Right lung (tissue), 2 donors: ENCODE measurements at regions not wholly inside any gene's neighbourhood (a gene's known extent, or its start where the extent isn't known, plus 50 kb on each side); places are given as distances from the start of the nearest gene placed in this dataset.

ENCODE experiments used
- DNase-seq, 2 donors: peaks; one replicate each; pipeline ENCODE4 v3.0.0-alpha.2; 2013

DNA sequence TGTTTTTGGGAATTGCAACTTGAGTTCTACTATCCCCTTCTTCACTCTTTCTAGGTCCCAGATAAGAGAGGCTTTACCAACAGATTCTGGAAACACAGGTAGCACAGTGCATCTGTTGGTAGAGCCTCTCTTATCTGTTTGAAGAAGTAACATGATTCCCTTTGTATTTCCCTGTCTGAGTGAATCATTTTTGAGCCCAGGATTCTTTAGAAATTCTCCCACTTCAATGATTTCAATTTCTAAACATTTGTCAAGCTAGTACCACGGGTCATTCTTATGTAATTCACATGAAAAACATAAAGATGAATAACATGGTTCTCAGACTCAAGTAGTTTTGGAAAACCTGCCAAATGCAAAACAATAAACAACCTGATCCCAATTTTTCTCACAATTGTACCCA lies 72.0 kb upstream of the DUSP10 start:
- no peak for DNase-seq

DNA sequence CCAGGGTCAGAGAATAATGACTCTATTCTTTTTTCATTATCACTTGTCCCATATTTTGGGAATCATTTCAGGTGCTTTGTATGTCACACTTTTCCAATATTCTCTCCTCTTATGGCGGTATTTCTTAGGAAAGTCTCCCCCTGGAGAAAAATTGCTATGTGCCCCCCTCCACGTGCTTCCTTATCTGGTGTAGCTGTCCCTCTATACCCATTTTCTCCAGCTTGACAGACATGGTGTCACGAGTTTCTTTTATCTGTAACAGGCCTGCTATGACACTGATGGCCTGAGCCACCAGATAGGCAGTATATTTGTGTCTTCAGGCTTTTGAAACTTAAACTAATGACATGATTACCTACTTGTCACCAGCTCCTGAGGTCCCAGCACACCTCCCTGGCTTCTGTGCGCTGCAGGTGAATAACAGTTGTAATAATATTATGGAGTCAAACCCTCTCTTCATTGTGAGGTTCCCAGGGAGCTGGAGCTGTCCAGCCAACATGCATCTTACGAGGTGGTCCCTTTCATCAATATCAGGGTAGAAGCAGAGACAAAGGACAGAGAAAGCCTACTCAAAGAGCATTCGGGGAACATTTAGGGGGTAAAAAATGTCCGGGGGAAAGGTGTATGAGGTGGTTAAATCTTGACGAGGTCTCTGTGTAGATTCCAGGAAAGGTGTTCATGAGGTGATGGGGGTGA lies 71.2 kb upstream of the DUSP10 start:
- DNase-seq, result no peak

DNA sequence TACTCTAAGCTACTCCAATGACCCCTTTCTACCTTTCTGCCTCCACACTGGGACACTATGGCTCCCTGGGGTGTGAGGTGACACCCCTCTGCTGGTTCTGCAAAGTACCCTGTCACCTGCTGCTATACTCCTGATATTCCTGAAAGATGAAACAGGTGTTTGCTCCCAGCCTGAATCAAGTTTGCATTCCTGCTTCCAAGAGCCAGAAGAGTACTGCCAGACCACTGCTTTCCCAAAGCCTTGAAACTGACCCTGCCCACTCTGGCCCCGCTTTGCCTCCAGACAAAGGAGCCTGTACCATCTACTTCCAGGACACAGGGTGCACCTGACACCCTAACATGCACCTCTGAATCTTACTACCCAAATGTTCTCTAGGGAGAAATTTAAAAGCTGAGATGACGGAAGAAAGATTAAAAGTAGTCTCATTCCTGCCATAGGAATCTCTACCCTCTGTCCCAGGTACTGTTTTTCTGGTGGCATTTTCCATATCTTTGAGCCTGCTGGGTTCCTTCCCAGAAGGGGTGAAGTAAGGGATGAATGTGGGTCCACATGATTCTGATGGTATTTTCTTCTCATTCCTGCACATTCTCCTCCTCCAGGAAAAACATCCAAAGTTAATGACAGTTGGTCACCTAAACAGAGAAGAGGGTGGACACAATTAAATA lies 70.3 kb upstream of the DUSP10 start:
- no peak for DNase-seq

DNA sequence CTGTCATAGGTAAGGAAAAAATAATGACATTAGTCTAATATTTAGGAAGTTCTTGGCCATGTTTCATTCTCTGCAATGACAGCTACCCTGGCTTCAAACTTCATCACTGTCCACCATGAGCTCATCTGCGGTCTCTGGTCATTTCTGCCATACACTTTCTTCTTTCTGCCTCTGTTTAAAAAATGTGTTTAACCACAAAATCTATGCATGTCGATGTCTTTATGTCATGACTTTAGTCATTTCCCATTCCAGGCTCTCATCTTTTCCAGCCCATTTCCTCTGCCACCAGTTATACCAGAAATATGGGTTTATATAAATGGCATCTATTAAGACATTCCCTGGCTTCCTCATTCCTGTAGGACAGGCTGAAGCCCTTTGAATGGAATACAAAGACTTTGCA lies 68.5 kb upstream of the DUSP10 start:
- DNase-seq, result no peak

GRCh38 chr1:221809091-221810029 lies 67.5 kb upstream of the DUSP10 start:
- DNase-seq, result no peak

DNA sequence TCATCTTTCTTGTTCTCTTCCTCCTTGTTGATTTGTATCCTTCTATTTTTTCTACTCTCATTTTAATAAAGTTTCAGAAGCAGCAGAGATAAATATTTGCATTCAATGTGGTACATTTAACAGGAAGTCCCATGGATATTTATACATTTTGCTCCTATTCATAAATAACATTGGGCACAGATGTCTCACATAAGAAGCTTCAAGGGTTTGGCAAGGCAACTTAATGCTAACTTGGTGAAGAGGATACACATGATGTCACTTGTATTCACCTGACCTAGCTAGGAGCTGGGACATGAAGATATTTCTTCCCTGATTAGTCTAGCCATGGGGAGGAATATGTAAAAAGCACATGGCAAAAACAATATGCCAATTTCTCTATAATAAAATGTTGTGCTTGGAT lies 65.1 kb upstream of the DUSP10 start:
- DNase-seq, result no peak

- DNase-seq, result no peak
Measured at GRCh38 chr1:221806236-221806635, 64.3 kb upstream of the DUSP10 start.

- DNase-seq, result no peak
Measured at GRCh38 chr1:221805121-221805520, 63.2 kb upstream of the DUSP10 start.

DNA sequence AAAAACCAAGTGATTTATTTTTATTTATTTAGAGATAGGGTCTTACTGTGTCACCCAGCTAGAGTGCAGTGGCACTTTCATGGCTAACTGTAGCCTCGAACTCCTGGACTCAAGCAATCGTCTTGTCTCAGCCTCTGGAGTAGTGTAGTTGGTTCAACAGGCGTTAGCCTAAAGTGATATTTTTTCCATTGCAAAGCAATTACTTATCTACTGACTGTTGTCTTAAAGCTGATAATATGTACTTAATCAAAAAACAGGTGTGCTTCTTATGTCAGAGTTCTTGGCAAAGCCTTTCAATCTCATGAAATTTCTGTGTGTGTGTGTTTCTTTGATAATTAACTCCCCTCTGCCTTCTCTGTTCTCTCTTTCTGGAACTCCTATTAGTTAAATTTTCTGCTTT lies 62.4 kb upstream of the DUSP10 start:
- no peak for DNase-seq

DNA sequence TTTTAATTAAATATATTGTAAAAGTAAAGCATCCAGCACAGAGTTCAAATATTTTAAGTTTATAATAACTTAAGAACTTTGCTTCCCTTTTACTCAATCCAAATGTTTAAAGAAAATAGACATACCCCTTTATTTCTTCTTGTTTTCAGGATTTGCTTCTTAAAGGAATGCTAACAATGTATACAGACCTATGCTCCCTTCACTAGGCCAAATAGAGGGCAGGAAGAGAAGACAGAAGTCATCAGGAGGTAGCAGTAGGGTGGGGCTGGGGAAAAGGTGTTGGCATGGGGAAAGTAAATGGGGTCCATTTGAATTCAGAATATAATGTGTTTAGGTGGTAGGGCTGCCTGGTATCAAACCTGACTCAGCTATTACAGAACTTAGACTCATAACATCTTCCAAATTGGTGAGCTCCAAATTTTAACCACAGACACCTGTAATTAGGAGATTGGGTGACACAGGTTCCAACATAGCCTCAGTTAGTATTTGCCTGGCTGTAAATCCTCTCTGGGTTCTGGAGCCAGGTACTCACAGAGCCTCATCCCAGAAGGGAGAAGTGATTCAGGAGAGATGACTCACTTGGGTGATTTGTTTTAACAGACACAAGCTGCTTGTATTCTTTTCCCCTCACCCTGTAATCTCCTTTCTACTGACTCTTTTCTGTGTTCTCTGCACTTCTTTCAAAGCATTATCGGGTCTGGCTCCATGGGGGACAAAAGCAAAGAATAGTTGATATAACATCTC lies 60.1 kb upstream of the DUSP10 start:
- DNase-seq, result no peak

DNA sequence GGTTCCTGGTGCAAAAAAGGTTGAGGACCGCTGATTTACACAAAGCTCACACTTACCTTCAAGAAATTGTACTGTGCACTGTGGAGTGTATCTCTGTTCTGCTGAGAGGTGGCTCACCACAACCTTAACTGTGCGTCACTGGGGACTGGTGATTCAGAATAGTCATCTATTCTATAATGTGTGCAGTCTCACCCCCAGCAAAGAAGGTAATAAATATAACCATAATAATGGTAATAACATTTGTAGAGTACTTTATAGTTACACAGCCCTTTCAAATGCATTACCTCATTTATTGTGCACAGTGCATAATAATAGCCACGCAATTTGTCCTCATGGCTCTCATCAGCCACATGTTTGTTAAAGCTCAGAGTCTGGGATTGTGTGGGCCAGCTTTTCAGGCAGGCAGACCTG lies 59.4 kb upstream of the DUSP10 start:
- no peak for DNase-seq

DNA sequence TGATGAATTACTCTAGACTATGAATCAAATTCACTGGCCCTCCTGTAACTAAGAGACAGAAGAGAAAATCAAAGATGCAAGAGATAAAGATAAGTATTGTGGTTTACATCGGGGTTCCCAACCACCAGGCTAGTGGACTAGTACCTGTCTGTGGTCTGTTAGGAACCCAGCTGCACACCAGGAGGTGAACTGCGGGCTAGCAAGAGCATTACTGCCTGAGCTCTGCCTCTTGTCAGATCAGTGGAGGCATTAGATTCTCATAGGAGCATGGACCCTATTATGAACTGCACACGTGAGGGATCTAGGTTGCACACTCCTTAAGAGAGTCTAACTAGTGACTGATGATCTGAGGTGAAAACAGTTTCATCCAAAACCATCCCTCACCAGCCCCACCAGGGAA lies 58.9 kb upstream of the DUSP10 start:
- DNase-seq, result no peak

DNA sequence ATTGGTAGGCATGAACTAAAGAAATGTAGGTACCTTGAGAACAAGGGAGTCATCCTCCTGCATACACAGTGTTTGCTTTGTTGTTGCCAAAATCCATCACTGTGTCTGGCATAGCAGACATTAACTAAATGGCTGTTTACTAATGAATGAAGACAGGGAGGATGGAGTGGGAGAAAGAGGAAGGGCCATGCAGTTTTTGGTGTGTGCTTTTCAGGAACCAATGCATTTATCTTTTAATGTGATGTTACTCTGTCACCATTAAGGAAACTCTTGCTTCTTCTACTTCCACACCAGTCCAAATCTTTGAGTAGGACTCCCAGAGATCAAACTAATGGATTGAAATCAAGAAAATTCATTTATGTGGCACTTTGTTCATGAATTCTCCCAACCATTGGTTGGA lies 55.6 kb upstream of the DUSP10 start:
- DNase-seq, result no peak

DNA sequence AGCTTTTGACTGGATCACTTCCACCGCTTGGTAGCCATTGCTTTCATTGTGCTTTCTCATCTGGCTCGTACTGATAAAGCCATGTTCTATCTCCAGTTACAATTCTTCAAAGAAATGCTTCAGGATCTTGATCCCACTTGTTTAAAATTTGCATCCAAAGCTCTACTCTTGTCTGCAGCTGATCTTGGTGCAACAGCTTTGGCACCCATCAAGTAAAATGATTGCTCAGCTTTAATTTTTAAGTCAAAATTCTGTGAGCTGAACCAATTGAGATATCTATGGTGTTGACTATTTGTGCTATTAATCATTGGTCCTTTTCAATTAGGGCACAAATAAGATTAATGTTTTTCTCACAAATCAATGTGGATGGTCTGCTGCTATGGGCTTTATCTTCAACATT lies 54.8 kb upstream of the DUSP10 start:
- DNase-seq, result no peak

- no peak for DNase-seq
Measured at GRCh38 chr1:221795380-221795779, 53.5 kb upstream of the DUSP10 start.

- no peak for DNase-seq
Measured at GRCh38 chr1:221794935-221795334, 53.0 kb upstream of the DUSP10 start.

DNA sequence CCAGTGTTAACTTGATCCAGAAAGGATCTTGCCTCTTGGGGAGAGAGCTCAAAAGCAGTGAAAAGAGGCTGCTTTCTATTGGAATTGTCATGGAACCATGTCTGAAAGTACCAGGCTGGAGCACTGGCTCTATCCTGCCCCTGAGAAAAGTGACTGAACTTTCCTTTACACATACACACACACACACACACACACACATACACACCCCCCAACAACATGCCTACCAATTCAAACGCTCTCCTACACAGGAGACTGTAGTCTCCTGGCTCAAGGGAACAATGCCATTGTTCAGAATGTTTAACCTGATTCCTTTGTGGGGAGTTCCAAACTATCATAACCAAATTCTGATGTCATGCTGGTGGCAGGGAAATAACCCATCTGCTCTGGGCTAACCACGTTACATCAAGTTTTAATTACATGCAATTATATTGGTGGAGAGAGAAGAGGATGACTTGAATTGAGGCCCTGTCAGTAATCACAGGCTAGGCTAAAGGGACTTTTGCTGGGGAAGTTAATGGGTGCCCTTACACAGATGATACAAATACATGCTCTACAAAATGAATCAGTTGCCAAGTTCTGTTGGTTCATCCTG lies 52.3 kb upstream of the DUSP10 start:
- DNase-seq, result peak; percentile 4 to 15

DNA sequence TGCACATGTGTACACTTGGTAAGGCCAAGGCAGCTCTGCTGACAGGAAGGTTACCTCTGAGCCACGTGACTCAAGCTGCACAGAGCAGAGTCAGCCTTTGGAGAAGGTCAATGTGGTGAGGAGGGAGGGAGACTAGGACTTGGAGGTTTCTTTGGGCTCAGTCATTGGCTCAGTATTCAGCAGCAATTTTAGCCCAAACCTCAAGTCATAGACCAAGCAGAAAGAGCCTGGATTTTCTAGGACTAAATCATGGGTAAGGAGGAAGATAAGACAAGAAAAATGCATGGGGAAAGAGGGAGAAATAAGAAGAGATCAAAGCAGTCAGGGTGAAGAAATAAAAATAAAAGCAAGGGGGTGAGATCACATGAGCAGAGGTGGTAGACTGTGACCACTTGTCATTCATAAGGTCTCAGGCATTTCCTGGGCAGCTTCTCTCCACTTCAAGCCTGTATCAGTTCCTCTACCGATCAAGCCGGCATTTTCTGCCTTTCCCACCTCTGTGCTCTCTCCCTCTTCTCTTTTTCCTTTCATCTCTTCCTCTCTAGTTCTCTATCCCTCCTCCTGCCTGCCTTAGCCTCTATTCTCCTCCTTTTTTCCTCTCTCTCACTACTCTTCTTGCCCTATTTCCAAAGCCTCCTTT lies 51.7 kb upstream of the DUSP10 start:
- no peak for DNase-seq

DNA sequence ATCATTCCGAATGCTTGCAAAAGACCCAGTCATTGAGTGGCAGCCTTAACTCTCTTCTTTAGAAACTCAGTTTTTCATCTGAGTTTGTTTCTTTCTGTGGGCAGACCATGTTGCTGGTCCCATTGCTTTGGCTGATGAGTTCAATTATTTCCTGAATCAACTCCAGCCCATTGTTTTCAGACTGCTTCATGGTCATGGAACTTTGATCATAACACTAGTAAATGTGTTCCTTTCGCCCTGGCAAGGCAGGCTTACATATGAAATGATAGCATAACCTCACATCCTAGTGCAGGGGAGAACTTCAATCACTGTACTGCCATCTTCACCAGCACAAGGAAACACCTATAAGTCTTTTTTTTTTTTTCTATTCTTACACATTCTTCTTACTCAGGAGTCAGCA lies 50.0 kb upstream of the DUSP10 start:
- DNase-seq, result no peak
